ENCODE measurements at regions not wholly inside any gene's neighbourhood (a gene's known extent, or its start where the extent isn't known, plus 50 kb on each side); places are given as distances from the start of the nearest gene placed in this dataset.

DNA sequence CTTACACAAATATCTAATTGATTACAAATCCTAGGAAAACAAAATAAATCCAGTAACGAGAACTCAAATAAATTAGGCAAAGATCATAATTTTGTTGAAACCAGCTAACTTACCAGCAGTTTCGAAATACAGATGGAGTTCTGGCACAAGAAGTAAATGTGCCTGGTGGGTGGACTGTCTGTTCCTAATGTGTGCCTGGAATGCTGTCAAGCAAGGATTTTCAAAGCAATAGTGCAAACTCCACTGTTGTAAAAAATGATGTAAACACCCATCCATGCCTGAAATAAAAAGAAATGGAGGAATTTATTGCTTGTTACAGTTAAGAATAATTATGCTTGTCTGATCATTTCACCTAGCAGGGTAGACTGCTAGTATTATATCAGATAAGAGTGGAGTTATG lies 423.9 kb upstream of the MAP2 start:
- H3K27me3 ChIP-seq (ENCODE audit: control insufficient read depth, low read length) = no peaks in the 10 kb centered on the region
- H3K79me2 ChIP-seq (ENCODE audit: control insufficient read depth, low read length) = no peaks in the 10 kb centered on the region
- no peak overlapping the region for H3K4me3 ChIP-seq (ENCODE audit: low read length)
- no peak overlapping the region for H3K27ac ChIP-seq (ENCODE audit: low read depth, low read length)
- no peaks in the 10 kb centered on the region for H4K20me1 ChIP-seq (ENCODE audit: control insufficient read depth, insufficient read depth, low read depth, low read length)
- H3K9me2 ChIP-seq (replicated peaks; ENCODE audit: control insufficient read depth, low read length) = no peaks in the 10 kb centered on the region
- no peaks in the 10 kb centered on the region for H3K4me1 ChIP-seq (ENCODE audit: control insufficient read depth, low read length)
- H3K9me3 ChIP-seq (ENCODE audit: control insufficient read depth, insufficient read depth, low read length) = no peaks in the 10 kb centered on the region
- H3K36me3 ChIP-seq (ENCODE audit: control insufficient read depth, low read length) = no peaks in the 10 kb centered on the region
- no peak overlapping the region for H3K4me2 ChIP-seq (ENCODE audit: low read length)
- TF ChIP-seq, protein P1, sequence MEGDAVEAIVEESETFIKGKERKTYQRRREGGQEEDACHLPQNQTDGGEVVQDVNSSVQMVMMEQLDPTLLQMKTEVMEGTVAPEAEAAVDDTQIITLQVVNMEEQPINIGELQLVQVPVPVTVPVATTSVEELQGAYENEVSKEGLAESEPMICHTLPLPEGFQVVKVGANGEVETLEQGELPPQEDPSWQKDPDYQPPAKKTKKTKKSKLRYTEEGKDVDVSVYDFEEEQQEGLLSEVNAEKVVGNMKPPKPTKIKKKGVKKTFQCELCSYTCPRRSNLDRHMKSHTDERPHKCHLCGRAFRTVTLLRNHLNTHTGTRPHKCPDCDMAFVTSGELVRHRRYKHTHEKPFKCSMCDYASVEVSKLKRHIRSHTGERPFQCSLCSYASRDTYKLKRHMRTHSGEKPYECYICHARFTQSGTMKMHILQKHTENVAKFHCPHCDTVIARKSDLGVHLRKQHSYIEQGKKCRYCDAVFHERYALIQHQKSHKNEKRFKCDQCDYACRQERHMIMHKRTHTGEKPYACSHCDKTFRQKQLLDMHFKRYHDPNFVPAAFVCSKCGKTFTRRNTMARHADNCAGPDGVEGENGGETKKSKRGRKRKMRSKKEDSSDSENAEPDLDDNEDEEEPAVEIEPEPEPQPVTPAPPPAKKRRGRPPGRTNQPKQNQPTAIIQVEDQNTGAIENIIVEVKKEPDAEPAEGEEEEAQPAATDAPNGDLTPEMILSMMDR (IDR thresholded peaks at IDR 0.05; ENCODE audit: low read depth, low read length, poor library complexity, severe bottlenecking) = no peak
- no peak for TF ChIP-seq EZH2phosphoT487 (IDR thresholded peaks at IDR 0.05; ENCODE audit: borderline replicate concordance, low read length)
- H3F3A ChIP-seq (ENCODE audit: control insufficient read depth, insufficient read depth) = no peaks in the 10 kb centered on the region

DNA sequence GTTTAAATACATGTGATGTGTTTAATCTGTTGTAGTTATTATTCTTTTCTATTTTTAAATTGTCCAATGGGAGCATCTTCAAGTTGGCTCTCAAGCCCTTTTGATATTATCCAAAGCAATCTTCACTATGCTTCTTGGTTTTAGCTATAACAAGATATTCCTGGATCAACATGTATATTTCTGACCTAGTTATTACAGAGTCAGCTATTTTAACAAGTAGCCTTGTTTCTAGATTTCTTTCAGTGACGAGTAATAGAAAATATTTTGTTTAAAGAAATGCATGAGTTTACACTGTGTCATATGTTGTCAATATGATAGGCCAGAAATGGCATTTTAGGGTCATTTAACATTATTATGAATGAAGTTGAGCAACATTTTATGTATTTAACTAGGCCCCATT lies 421.8 kb upstream of the MAP2 start:
- no peaks in the 10 kb centered on the region for H3K9me3 ChIP-seq (ENCODE audit: control insufficient read depth, insufficient read depth, low read length)
- H4K20me1 ChIP-seq (ENCODE audit: control insufficient read depth, insufficient read depth, low read depth, low read length) = no peaks in the 10 kb centered on the region
- H3K79me2 ChIP-seq (ENCODE audit: control insufficient read depth, low read length) = no peaks in the 10 kb centered on the region
- H3K4me3 ChIP-seq (ENCODE audit: low read length) = no peak overlapping the region
- no peaks in the 10 kb centered on the region for H3K36me3 ChIP-seq (ENCODE audit: control insufficient read depth, low read length)
- no peaks in the 10 kb centered on the region for H3F3A ChIP-seq (ENCODE audit: control insufficient read depth, insufficient read depth)
- H3K4me2 ChIP-seq (ENCODE audit: low read length) = no peak overlapping the region
- no peaks in the 10 kb centered on the region for H3K27me3 ChIP-seq (ENCODE audit: control insufficient read depth, low read length)
- H3K4me1 ChIP-seq (ENCODE audit: control insufficient read depth, low read length) = no peaks in the 10 kb centered on the region
- no peak overlapping the region for H3K27ac ChIP-seq (ENCODE audit: low read depth, low read length)
- H3K9me2 ChIP-seq (replicated peaks; ENCODE audit: control insufficient read depth, low read length) = no peaks in the 10 kb centered on the region
- TF ChIP-seq, protein P1 (IDR thresholded peaks at IDR 0.05; ENCODE audit: low read depth, low read length, poor library complexity, severe bottlenecking) = no peak
- TF ChIP-seq EZH2phosphoT487 (IDR thresholded peaks at IDR 0.05; ENCODE audit: borderline replicate concordance, low read length) = no peak

DNA sequence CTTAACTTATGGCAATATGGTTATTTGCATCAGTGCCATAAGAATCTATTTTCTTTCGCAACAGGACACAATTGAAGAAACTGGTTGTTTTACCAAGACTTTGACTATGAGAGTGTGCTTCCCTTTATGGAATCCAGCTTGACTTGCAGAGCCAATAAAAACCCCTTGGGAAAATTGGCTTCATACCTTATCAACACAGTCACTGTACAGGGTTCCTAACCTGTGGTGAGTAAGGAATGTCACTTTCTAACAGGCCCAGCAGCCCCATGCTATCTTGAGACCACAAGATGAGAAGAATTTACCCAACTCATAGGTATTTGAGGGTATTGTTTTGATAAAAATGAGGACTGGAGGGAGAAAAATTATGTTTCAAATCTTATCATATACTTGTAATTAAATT lies 418.5 kb upstream of the MAP2 start:
- Histone ChIP-seq H4K20me1 (ENCODE audit: control insufficient read depth, insufficient read depth, low read depth, low read length) (no peaks in the 10 kb centered on the region), H3K79me2 (ENCODE audit: control insufficient read depth, low read length) (no peaks in the 10 kb centered on the region), H3F3A (ENCODE audit: control insufficient read depth, insufficient read depth) (no peaks in the 10 kb centered on the region), H3K4me2 (ENCODE audit: low read length) (no peak overlapping the region), H3K36me3 (ENCODE audit: control insufficient read depth, low read length) (no peaks in the 10 kb centered on the region), H3K9me3 (ENCODE audit: control insufficient read depth, insufficient read depth, low read length) (no peaks in the 10 kb centered on the region), H3K4me1 (ENCODE audit: control insufficient read depth, low read length) (no peaks in the 10 kb centered on the region), H3K27ac (ENCODE audit: low read depth, low read length) (no peak overlapping the region), H3K9me2 (replicated peaks; ENCODE audit: control insufficient read depth, low read length) (no peaks in the 10 kb centered on the region), H3K27me3 (ENCODE audit: control insufficient read depth, low read length) (no peaks in the 10 kb centered on the region), H3K4me3 (ENCODE audit: low read length) (no peak overlapping the region)
- TF ChIP-seq, protein P1 (IDR thresholded peaks at IDR 0.05; ENCODE audit: low read depth, low read length, poor library complexity, severe bottlenecking) = no peak
- no peak for TF ChIP-seq EZH2phosphoT487 (IDR thresholded peaks at IDR 0.05; ENCODE audit: borderline replicate concordance, low read length)
